DOHH2 (cell line): ENCODE measurements at regions not wholly inside any gene's neighbourhood (a gene's known extent, or its start where the extent isn't known, plus 50 kb on each side); places are given as distances from the start of the nearest gene placed in this dataset.

ENCODE experiments used
- EZH2phosphoT487 ChIP-seq: fragments of 200-600 bp; sonication (generic); IDR thresholded peaks from 2 replicates; pipeline ENCODE4 v1.6.1; 2017; ENCODE audit warnings: borderline replicate concordance, mild to moderate bottlenecking, antibody characterized with exemption, low read length, moderate library complexity, mixed read lengths
- TF ChIP-seq, protein P1 (sequence below): fragments of 200-600 bp; sonication (generic); IDR thresholded peaks from one replicate; pipeline ENCODE4 v1.5.1; 2014; ENCODE audit warnings: antibody characterized with exemption, mild to moderate bottlenecking, low read depth, low read length; ENCODE audit not compliant: poor library complexity, severe bottlenecking

DNA sequence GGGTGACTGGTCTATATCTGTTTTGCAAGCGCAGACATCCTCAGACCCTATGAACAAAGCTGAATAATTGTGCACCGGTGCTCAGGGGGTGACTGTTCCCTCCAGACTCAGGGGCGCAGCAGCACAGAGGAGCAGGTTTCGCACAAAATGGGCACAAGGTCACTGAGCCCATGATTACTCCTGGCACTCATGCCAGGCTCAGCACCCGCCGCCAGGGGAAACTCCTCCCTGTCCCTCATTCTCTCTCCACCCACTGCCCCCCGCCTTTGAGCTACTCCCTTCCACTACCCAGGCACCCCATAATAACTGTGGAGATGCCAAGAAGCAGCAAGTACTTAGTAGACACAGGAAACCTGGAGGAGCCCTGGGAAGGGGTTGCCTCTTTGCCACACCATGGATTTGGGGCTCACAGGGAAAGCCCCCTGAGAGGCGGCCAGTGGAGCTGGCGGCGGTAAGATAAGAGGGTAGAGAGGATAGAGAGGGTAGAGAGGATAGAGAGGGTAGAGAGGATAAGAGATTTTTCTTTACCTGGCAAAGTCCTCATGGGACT lies 198.8 kb downstream of the CTTN start:
- TF ChIP-seq, protein P1, sequence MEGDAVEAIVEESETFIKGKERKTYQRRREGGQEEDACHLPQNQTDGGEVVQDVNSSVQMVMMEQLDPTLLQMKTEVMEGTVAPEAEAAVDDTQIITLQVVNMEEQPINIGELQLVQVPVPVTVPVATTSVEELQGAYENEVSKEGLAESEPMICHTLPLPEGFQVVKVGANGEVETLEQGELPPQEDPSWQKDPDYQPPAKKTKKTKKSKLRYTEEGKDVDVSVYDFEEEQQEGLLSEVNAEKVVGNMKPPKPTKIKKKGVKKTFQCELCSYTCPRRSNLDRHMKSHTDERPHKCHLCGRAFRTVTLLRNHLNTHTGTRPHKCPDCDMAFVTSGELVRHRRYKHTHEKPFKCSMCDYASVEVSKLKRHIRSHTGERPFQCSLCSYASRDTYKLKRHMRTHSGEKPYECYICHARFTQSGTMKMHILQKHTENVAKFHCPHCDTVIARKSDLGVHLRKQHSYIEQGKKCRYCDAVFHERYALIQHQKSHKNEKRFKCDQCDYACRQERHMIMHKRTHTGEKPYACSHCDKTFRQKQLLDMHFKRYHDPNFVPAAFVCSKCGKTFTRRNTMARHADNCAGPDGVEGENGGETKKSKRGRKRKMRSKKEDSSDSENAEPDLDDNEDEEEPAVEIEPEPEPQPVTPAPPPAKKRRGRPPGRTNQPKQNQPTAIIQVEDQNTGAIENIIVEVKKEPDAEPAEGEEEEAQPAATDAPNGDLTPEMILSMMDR: no peak
- no peak for TF ChIP-seq EZH2phosphoT487
